T-cell (primary cell): ENCODE measurements at regions not wholly inside any gene's neighbourhood (a gene's known extent, or its start where the extent isn't known, plus 50 kb on each side); places are given as distances from the start of the nearest gene placed in this dataset.
"Not testable (repeated sequence)": the region's sequence is repeated elsewhere in the genome, so short reads cannot be mapped to it uniquely, and the experiment has no call there.

Source experiments
- ATAC-seq, 4 experiments: fragments of 200-7000 bp in 3 of 4; fragments of 150-1000 bp in 1 of 4; cut with Tn5 transposase; replicated peaks in 1 of 4; 1 replicate in 3 of 4; 2 replicates in 1 of 4; pipeline ENCODE4 v1.10.0; 2021; ENCODE audit warnings: moderate library complexity in 3 of 4, mild to moderate bottlenecking in 2 of 4, moderate number of reproducible peaks in 1 of 4
- CTCF ChIA-PET, 2 donors: fragments of 300-600 bp; sonication (Branson Sonifier 250); formaldehyde crosslinking; loops; one replicate each; lab custom pipeline; 2022; ENCODE audit warnings: antibody characterized with exemption in 2 of 2; lab: Charles Lee
- POLR2A ChIA-PET, 2 donors: fragments of 300-600 bp; sonication (Branson Sonifier 250); formaldehyde crosslinking; loops; one replicate each; lab custom pipeline; 2022; ENCODE audit warnings: antibody characterized with exemption in 2 of 2; lab: Charles Lee
- DNase-seq, 35 experiments: peaks; one replicate each; pipeline versions ENCODE4 v3.0.0 to v3.0.0-alpha.2; 2013 to 2023
- H3K27ac ChIP-seq: one replicate; pipeline ENCODE4 v1.5.1; 2013; ENCODE audit warnings: low read length
- H3K27me3 ChIP-seq, 2 experiments: replicated peaks in 1 of 2; 1 replicate in 1 of 2; 2 replicates in 1 of 2; pipeline versions ENCODE4 v1.6.1 to v1.7.0; 2013; ENCODE audit warnings: low read length in 1 of 2, mixed read lengths in 1 of 2; ENCODE audit not compliant: control insufficient read depth in 2 of 2, insufficient read depth in 2 of 2; ENCODE audit errors: extremely low read depth in 1 of 2
- H3K36me3 ChIP-seq, 2 donors: 1 replicate in 1 of 2; 2 replicates in 1 of 2; pipeline versions ENCODE4 v1.6.1 to v1.7.0; 2013; ENCODE audit warnings: low read length in 1 of 2; ENCODE audit not compliant: control insufficient read depth in 2 of 2, insufficient read depth in 1 of 2; ENCODE audit errors: extremely low read depth in 1 of 2
- H3K4me1 ChIP-seq, 2 experiments: 1 replicate in 1 of 2; 2 replicates in 1 of 2; pipeline versions ENCODE4 v1.6.1 to v1.7.0; 2013; ENCODE audit warnings: low read length in 2 of 2, mixed read lengths in 1 of 2; ENCODE audit not compliant: insufficient read depth in 2 of 2, control insufficient read depth in 1 of 2; ENCODE audit errors: extremely low read depth in 1 of 2
- H3K4me3 ChIP-seq, 2 donors: 1 replicate in 1 of 2; 2 replicates in 1 of 2; pipeline versions ENCODE4 v1.5.1 to v1.7.0; 2013; ENCODE audit warnings: mild to moderate bottlenecking in 2 of 2, low read length in 1 of 2, moderate library complexity in 1 of 2; ENCODE audit not compliant: control insufficient read depth in 1 of 2; ENCODE audit errors: extremely low read depth in 1 of 2
- H3K9me3 ChIP-seq: 2 replicates; pipeline ENCODE4 v1.7.0; 2013
- H3K27ac Mint-ChIP-seq, 2 donors: one replicate each; pipeline ENCODE4 v1.8.0; 2020 to 2021; ENCODE audit warnings: mild to moderate bottlenecking in 2 of 2, mixed read lengths in 2 of 2
- H3K27me3 Mint-ChIP-seq, 2 donors: one replicate each; pipeline ENCODE4 v1.8.0; 2021 to 2022; ENCODE audit warnings: mixed read lengths in 2 of 2
- H3K36me3 Mint-ChIP-seq: one replicate; pipeline ENCODE4 v1.8.0; 2021; ENCODE audit warnings: mixed read lengths
- H3K4me1 Mint-ChIP-seq, 3 donors: one replicate each; pipeline ENCODE4 v1.8.0; 2020 to 2022; ENCODE audit warnings: mixed read lengths in 3 of 3, mild to moderate bottlenecking in 1 of 3
- H3K4me3 Mint-ChIP-seq, 3 donors: one replicate each; pipeline ENCODE4 v1.8.0; 2020 to 2022; ENCODE audit warnings: mild to moderate bottlenecking in 3 of 3, mixed read lengths in 3 of 3, moderate library complexity in 3 of 3
- H3K9me3 Mint-ChIP-seq, 3 donors: one replicate each; pipeline ENCODE4 v1.8.0; 2020 to 2022; ENCODE audit warnings: mixed read lengths in 3 of 3
- WGBS: methylation state at CpG from one replicate; pipeline ENCODE4 v1.1.5; 2013; ENCODE audit warnings: missing lambda C conversion rate; ENCODE audit not compliant: insufficient coverage; 5-methylcytosine and 5-hydroxymethylcytosine counted together

DNA sequence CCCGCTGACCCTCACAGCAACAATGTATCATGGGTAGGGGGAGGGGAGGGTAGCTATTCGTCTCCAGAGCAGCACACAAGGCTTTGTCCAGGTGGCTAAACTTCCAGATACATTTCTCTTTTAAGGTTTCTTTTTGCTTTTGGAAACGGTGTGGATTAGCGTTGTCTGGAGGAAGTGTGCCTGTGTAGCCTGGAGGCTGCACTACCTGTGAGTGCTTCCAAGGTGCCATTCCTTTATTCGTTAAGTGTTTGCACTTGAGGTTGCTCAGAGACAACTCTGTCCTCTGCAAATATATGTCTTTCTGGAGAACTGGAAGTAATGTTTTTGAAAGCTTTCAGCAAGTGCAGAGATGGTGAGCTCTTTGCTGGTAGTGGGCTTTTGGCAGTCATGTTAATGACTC lies 53.1 kb downstream of the HSFY1 start:
- H3K36me3 ChIP-seq, H3K9me3 ChIP-seq, ATAC-seq, H3K4me1 Mint-ChIP-seq, H3K27ac ChIP-seq, H3K36me3 Mint-ChIP-seq, H3K27me3 Mint-ChIP-seq, DNase-seq, H3K27ac Mint-ChIP-seq, H3K4me1 ChIP-seq, H3K27me3 ChIP-seq, H3K9me3 Mint-ChIP-seq, CTCF ChIA-PET, H3K4me3 Mint-ChIP-seq, POLR2A ChIA-PET, H3K4me3 ChIP-seq: not testable (repeated sequence)
- no CpG with 5 or more reads among the region's 5 CpGs for WGBS

DNA sequence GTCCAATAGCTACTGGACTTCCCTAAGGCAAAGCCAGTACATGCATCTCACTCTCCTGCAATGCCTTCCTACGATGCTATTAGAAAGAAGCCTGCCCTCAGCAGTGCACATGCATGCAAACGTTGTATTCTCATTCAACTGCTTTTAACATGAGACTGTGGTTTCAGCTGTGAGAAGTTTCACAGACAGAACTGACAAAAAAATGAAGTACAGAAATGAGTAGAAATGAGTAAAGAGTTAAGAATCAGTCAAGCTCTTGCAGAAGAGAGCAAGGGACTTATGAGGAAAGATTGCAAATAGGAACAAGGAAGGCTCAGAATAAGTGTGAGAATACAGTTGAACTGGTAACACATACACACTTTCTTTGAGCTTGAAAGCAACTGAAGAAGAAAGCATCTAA lies 54.8 kb downstream of the HSFY1 start:
- H3K4me3 Mint-ChIP-seq, H3K9me3 Mint-ChIP-seq, H3K36me3 Mint-ChIP-seq, POLR2A ChIA-PET, H3K27me3 ChIP-seq, H3K27me3 Mint-ChIP-seq, H3K4me1 ChIP-seq, CTCF ChIA-PET, H3K27ac Mint-ChIP-seq, H3K4me1 Mint-ChIP-seq, H3K36me3 ChIP-seq, DNase-seq, H3K4me3 ChIP-seq, H3K27ac ChIP-seq, ATAC-seq, H3K9me3 ChIP-seq: not testable (repeated sequence)
- WGBS: no CpG with 5 or more reads among the region's 2 CpGs

DNA sequence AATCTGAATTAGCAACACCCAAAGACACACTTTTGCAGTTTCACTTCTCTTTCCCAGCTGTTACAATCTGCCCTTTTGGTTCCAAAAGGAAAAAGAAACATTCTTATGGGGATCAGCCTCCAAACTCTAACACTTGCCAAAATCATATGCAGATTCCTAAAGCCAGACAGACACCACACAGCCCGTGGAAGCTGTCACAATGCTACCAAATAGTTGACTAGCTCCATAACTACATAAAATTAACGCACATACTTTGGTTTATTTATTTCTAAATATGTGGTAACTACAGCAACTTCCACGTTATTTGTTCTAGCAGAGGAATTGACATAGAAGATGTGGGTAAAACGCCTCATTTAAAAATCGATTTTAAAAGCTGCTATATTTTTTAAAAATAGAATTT lies 59.7 kb downstream of the HSFY1 start:
- H3K27ac ChIP-seq, H3K4me1 ChIP-seq, H3K4me3 Mint-ChIP-seq, H3K27me3 Mint-ChIP-seq, H3K27me3 ChIP-seq, ATAC-seq, H3K4me1 Mint-ChIP-seq, DNase-seq, H3K4me3 ChIP-seq, CTCF ChIA-PET, H3K36me3 Mint-ChIP-seq, H3K27ac Mint-ChIP-seq, H3K9me3 ChIP-seq, H3K36me3 ChIP-seq, H3K9me3 Mint-ChIP-seq, POLR2A ChIA-PET: not testable (repeated sequence)
- no CpG with 5 or more reads among the region's 5 CpGs for WGBS

DNA sequence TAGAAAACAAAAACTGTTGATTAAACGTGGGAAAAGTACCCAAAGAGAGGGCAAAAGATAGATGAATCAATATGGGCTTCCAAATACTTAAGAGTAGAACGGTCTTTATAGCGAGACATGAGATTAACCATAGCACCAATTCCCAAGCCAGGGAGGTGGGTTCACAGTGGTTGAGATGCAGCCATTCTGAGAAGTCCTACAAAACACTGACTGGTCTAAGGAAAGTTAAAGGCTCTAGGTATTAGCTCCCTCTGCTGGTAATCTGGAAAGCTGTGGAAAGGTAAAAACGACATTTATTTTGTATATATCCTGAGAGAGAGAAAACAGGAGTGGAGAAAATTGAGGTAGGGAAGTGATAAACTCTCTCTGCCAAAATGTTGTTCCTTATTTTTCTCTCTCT lies 61.7 kb downstream of the HSFY1 start:
- POLR2A ChIA-PET, ATAC-seq, H3K36me3 Mint-ChIP-seq, H3K9me3 Mint-ChIP-seq, H3K27ac ChIP-seq, H3K27me3 Mint-ChIP-seq, H3K4me3 Mint-ChIP-seq, H3K4me1 Mint-ChIP-seq, H3K27ac Mint-ChIP-seq, DNase-seq, H3K4me1 ChIP-seq, H3K27me3 ChIP-seq, H3K9me3 ChIP-seq, H3K36me3 ChIP-seq, CTCF ChIA-PET, H3K4me3 ChIP-seq: not testable (repeated sequence)
- WGBS: no CpG with 5 or more reads among the region's 4 CpGs

DNA sequence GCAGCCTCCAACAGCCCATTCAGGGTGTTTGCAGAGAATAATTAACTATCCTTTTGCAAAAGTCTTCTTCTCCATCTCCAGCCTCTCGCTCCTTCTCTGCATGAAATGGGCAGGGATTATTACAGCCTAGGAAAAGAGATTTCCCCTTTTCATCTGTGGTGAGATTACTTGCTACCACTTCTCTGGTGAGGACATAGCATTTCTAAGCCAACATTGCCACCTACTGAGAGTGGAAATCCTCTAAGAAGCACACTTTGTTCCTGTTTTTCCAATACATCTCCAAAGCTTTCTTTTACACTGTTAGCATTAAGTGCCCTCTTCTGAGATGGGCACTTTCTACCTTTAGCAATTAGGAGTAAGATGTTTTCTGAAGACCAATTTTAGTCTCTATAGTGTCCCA lies 69.3 kb downstream of the HSFY1 start:
- H3K36me3 ChIP-seq, H3K4me1 ChIP-seq, DNase-seq, CTCF ChIA-PET, H3K27me3 Mint-ChIP-seq, H3K9me3 ChIP-seq, H3K27me3 ChIP-seq, H3K9me3 Mint-ChIP-seq, POLR2A ChIA-PET, H3K36me3 Mint-ChIP-seq, H3K27ac ChIP-seq, H3K4me3 ChIP-seq, H3K4me3 Mint-ChIP-seq, H3K27ac Mint-ChIP-seq, ATAC-seq, H3K4me1 Mint-ChIP-seq: not testable (repeated sequence)
- WGBS: no CpG with 5 or more reads among the region's 1 CpG

DNA sequence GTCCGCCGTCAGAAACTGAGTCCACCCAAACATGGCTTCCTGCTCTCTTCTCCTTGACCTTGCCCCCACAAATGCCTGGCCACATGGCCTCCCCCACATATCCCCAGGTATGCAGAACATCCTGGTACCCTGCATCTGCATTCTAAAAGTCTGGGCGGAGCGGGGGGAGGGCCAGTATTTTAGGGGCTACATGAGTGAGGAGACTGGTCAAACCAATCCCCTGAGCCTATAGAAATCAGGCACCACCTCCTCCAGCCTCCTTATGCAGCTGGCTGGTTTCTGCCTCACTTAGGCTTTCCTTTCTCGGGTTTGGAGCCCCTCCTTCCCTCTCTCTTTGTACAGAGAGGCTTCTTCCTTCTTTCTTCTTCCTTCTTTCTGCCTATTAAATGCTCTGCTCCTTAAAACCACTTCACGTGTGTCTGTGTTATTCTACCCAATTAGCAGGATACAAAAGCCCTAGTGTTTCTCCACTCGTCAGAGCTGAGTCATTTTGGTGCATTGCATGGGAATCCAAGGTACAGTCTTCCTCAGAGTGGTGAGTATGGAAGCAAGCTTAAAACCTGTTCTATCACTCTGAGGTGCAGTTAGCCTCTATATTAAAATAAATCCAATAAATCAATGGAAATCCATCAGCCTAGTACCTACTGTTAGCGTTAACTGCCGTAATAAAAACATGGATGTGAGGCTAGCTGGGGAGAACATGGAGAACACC lies 83.4 kb downstream of the HSFY1 start:
- H3K4me3 Mint-ChIP-seq, H3K36me3 Mint-ChIP-seq, CTCF ChIA-PET, ATAC-seq, H3K4me3 ChIP-seq, POLR2A ChIA-PET, H3K9me3 ChIP-seq, H3K27me3 Mint-ChIP-seq, H3K4me1 ChIP-seq, H3K27ac Mint-ChIP-seq, H3K36me3 ChIP-seq, H3K27ac ChIP-seq, H3K4me1 Mint-ChIP-seq, DNase-seq, H3K27me3 ChIP-seq, H3K9me3 Mint-ChIP-seq: not testable (repeated sequence)
- no CpG with 5 or more reads among the region's 9 CpGs for WGBS

DNA sequence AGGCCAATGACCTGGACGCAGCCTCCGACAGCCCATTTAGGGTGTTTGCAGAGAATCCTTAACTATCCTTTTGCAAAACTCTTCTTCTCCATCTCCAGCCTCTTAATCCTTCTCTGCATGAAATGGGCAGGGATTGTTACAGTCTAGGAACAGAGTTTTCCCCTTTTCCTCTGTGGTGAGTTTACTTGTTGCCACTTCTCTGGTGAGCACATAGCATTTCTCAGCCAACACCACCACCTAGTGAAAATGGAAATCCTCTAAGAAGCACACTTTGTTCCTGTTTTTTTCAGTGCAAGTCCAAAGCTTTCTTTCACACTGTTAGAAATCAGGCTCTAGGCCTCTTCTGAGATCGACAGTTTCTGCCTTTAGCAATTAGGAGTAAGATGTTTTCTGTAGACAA lies 84.1 kb downstream of the HSFY1 start:
- H3K9me3 Mint-ChIP-seq, H3K36me3 Mint-ChIP-seq, H3K9me3 ChIP-seq, H3K27ac Mint-ChIP-seq, H3K27me3 Mint-ChIP-seq, H3K4me1 ChIP-seq, H3K27me3 ChIP-seq, DNase-seq, ATAC-seq, H3K4me3 Mint-ChIP-seq, H3K27ac ChIP-seq, H3K36me3 ChIP-seq, H3K4me3 ChIP-seq, CTCF ChIA-PET, POLR2A ChIA-PET, H3K4me1 Mint-ChIP-seq: not testable (repeated sequence)
- WGBS: no CpG with 5 or more reads among the region's 3 CpGs
